WTC11 (cell line): ENCODE measurements at regions not wholly inside any gene's neighbourhood (a gene's known extent, or its start where the extent isn't known, plus 50 kb on each side); places are given as distances from the start of the nearest gene placed in this dataset.

Experiments
- ATAC-seq: fragments of 200-7000 bp; cut with Tn5 transposase; 2 replicates; pipeline ENCODE4 v1.10.0; 2021; ENCODE audit warnings: mild to moderate bottlenecking, moderate library complexity
- CTCF ChIA-PET: fragments of 300-600 bp; sonication (Branson Sonifier 250); formaldehyde crosslinking; loops from one replicate; lab custom pipeline; 2021; ENCODE audit warnings: antibody characterized with exemption; lab: Charles Lee
- POLR2A ChIA-PET: fragments of 350-600 bp; sonication (Branson Sonifier 250); formaldehyde crosslinking; loops from one replicate; lab custom pipeline; 2021; ENCODE audit warnings: antibody characterized with exemption; lab: Charles Lee
- DNase-seq: peaks from one replicate; pipeline ENCODE4 v3.0.0; 2021; ENCODE audit warnings: low spot score
- H3K27ac Mint-ChIP-seq: 2 replicates; pipeline ENCODE4 v1.8.0; 2021; ENCODE audit warnings: mixed read lengths
- H3K27me3 Mint-ChIP-seq: 2 replicates; pipeline ENCODE4 v1.8.0; 2021; ENCODE audit warnings: low read depth, mild to moderate bottlenecking, moderate library complexity, mixed read lengths
- H3K36me3 Mint-ChIP-seq: 2 replicates; pipeline ENCODE4 v1.8.0; 2021; ENCODE audit warnings: mixed read lengths
- H3K4me1 Mint-ChIP-seq: 2 replicates; pipeline ENCODE4 v1.8.0; 2022; ENCODE audit warnings: mixed read lengths
- H3K4me3 Mint-ChIP-seq: 2 replicates; pipeline ENCODE4 v1.8.0; 2021; ENCODE audit warnings: mild to moderate bottlenecking, moderate library complexity, mixed read lengths
- H3K9me3 Mint-ChIP-seq: 2 replicates; pipeline ENCODE4 v1.8.0; 2021; ENCODE audit warnings: mixed read lengths
- ESRRA ChIP-seq: sonication (generic); formaldehyde crosslinking; IDR thresholded peaks from 2 replicates; pipeline ENCODE4 v1.8.1; 2022; ENCODE audit warnings: mild to moderate bottlenecking, missing genetic modification reagents, borderline replicate concordance
- GABPB1 ChIP-seq: sonication (generic); formaldehyde crosslinking; IDR thresholded peaks from 2 replicates; pipeline ENCODE4 v1.8.1; 2023; ENCODE audit warnings: mild to moderate bottlenecking, missing genetic modification reagents
- MXD4 ChIP-seq: fragments of 250-450 bp; sonication (Bioruptor Pico); IDR thresholded peaks from 2 replicates; pipeline ENCODE4 v1.8.0; 2021; ENCODE audit warnings: mild to moderate bottlenecking, moderate library complexity, borderline replicate concordance
- NFATC4 ChIP-seq: fragments of 250-450 bp; sonication (Bioruptor Pico); IDR thresholded peaks from 2 replicates; pipeline ENCODE4 v1.9.0; 2021; ENCODE audit warnings: mild to moderate bottlenecking
- NFYB ChIP-seq: sonication (generic); formaldehyde crosslinking; conservative IDR thresholded peaks from 2 replicates; pipeline ENCODE4 v1.8.0; 2022; ENCODE audit warnings: low read depth, missing genetic modification reagents
- NR1H2 ChIP-seq: sonication (generic); formaldehyde crosslinking; IDR thresholded peaks from 2 replicates; pipeline ENCODE4 v1.9.0; 2021; ENCODE audit warnings: mild to moderate bottlenecking, moderate library complexity, missing genetic modification reagents
- RORB ChIP-seq: fragments of 250-450 bp; sonication (Bioruptor Pico); IDR thresholded peaks from 2 replicates; pipeline ENCODE4 v1.9.0; 2021; ENCODE audit warnings: mild to moderate bottlenecking
- SOX15 ChIP-seq: fragments of 250-450 bp; sonication (Bioruptor Pico); IDR thresholded peaks from 2 replicates; pipeline ENCODE4 v1.9.0; 2021; ENCODE audit warnings: mild to moderate bottlenecking
- SP1 ChIP-seq: sonication (generic); formaldehyde crosslinking; conservative IDR thresholded peaks from 2 replicates; pipeline ENCODE4 v1.8.1; 2022; ENCODE audit warnings: missing genetic modification reagents
- TEAD1 ChIP-seq: sonication (generic); formaldehyde crosslinking; IDR thresholded peaks from 2 replicates; pipeline ENCODE4 v1.8.0; 2022; ENCODE audit warnings: mild to moderate bottlenecking, missing genetic modification reagents
- TP53 ChIP-seq: sonication (generic); formaldehyde crosslinking; IDR thresholded peaks from 2 replicates; pipeline ENCODE4 v1.8.1; 2023; ENCODE audit warnings: mild to moderate bottlenecking, missing genetic modification reagents
- ZNF121 ChIP-seq: sonication (generic); formaldehyde crosslinking; IDR thresholded peaks from 2 replicates; pipeline ENCODE4 v1.8.0; 2023; ENCODE audit warnings: missing genetic modification reagents
- ZNF396 ChIP-seq: fragments of 250-450 bp; sonication (Bioruptor Pico); IDR thresholded peaks from 2 replicates; pipeline ENCODE4 v1.8.0; 2021; ENCODE audit warnings: mild to moderate bottlenecking, moderate library complexity, borderline replicate concordance
- ZNF671 ChIP-seq: fragments of 250-450 bp; sonication (Bioruptor Pico); IDR thresholded peaks from 2 replicates; pipeline ENCODE4 v1.8.0; 2021; ENCODE audit warnings: mild to moderate bottlenecking
- TF ChIP-seq, protein P1 (sequence below): sonication (generic); formaldehyde crosslinking; IDR thresholded peaks from 2 replicates; pipeline ENCODE4 v1.8.1; 2022; ENCODE audit warnings: mild to moderate bottlenecking, missing genetic modification reagents, moderate library complexity, borderline replicate concordance
- TF ChIP-seq, protein P2 (sequence below): sonication (generic); formaldehyde crosslinking; IDR thresholded peaks from 2 replicates; pipeline ENCODE4 v1.8.1; 2023; ENCODE audit warnings: mild to moderate bottlenecking, missing genetic modification reagents, moderate library complexity
- TF ChIP-seq, protein P3 (sequence below): sonication (generic); formaldehyde crosslinking; IDR thresholded peaks from 2 replicates; pipeline ENCODE4 v1.8.0; 2022; ENCODE audit warnings: mild to moderate bottlenecking, missing genetic modification reagents
- TF ChIP-seq, protein P4 (sequence below): fragments of 250-450 bp; sonication (Bioruptor Pico); IDR thresholded peaks from 2 replicates; pipeline ENCODE4 v1.8.0; 2021; ENCODE audit warnings: mild to moderate bottlenecking
- TF ChIP-seq, protein P5 (sequence below): sonication (generic); formaldehyde crosslinking; IDR thresholded peaks from 2 replicates; pipeline ENCODE4 v1.8.1; 2023; ENCODE audit warnings: mild to moderate bottlenecking, moderate library complexity, missing genetic modification reagents
- TF ChIP-seq, protein P6 (sequence below): fragments of 250-450 bp; sonication (Bioruptor Pico); conservative IDR thresholded peaks from 2 replicates; pipeline ENCODE4 v1.9.0; 2021; ENCODE audit warnings: mild to moderate bottlenecking

DNA sequence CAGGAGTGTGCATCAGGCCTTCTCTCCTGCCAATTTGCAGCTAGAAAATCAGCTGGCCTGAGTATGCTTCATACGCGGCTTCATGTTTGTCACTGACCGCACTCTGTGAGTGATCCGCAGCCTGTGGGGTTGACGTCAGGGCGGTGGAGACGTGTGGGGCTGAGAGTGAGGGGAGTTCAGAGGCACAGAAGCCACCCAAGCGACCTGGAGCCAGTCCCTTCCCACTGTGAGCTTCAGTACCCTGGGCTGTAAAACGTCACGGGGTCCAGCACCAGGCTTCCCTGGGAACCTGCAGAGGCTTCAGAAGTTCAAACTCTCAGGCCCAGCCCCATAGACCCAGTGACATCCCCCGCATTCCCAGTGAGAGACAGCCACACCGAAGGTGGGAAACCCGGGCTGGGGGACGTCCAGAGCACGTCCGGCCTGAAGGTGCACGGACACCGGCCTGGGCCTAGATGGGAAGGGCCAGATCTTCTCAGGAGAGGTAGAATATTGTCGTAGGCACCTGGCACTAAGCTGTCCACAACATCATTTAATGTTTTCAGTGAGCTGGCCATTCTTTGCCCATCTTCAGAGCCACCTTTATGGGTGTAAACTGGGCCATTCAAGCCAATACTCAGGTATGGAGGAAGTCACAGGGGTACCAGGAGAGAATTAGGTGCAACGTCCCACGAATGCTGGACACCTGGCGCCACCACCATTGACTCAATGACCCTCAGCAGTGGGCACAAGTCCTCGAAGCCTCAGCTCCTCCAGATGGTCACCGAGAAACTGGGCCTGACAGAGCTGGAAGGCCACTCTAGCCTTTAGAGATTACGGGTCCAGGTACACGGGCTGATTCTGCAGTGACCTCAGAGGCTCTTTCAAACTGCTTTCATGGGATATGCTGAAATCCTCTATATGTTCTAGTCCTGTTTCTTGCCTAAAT lies 235.6 kb upstream of the MYT1L start (continued):
- TF ChIP-seq NR1H2, result no peak

DNA sequence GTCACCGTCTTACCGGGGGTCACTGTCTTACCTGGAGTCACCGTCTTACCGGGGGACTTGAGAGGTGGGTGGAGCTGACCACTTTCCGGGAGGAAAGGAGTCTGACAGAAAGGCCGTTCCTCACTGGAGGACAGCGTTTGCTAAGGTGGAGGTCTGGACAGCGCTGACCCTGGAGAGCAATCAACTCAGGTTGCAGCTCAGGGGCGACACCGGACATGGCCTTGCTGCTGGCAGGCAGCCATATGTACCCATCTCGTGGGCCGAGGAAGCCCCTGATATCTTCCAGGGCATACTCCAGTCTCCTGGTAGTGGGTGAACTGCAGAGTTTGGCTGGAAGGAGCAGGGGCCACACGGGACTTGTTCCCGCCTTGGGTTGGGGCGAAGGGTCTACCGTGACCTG lies 234.6 kb upstream of the MYT1L start:
- H3K4me3 Mint-ChIP-seq, result no peak overlapping the region
- DNase-seq, result no peak
- no peaks in the 10 kb centered on the region for H3K9me3 Mint-ChIP-seq
- no peaks in the 10 kb centered on the region for H3K27me3 Mint-ChIP-seq
- H3K36me3 Mint-ChIP-seq, result no peaks in the 10 kb centered on the region
- TF ChIP-seq ZNF671 (no peak), SOX15 (CRISPR knock-in tag) (no peak), TEAD1 (CRISPR knock-in tag) (no peak), SP1 (CRISPR knock-in tag) (no peak), ESRRA (CRISPR knock-in tag) (no peak), TP53 (CRISPR knock-in tag) (no peak), RORB (CRISPR knock-in tag) (no peak), MXD4 (CRISPR knock-in tag) (no peak)
- TF ChIP-seq, protein P1, sequence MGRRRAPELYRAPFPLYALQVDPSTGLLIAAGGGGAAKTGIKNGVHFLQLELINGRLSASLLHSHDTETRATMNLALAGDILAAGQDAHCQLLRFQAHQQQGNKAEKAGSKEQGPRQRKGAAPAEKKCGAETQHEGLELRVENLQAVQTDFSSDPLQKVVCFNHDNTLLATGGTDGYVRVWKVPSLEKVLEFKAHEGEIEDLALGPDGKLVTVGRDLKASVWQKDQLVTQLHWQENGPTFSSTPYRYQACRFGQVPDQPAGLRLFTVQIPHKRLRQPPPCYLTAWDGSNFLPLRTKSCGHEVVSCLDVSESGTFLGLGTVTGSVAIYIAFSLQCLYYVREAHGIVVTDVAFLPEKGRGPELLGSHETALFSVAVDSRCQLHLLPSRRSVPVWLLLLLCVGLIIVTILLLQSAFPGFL (CRISPR knock-in tag), result no peak
- TF ChIP-seq, protein P2, sequence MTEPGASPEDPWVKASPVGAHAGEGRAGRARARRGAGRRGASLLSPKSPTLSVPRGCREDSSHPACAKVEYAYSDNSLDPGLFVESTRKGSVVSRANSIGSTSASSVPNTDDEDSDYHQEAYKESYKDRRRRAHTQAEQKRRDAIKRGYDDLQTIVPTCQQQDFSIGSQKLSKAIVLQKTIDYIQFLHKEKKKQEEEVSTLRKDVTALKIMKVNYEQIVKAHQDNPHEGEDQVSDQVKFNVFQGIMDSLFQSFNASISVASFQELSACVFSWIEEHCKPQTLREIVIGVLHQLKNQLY (CRISPR knock-in tag), result no peak
- TF ChIP-seq, protein P3, sequence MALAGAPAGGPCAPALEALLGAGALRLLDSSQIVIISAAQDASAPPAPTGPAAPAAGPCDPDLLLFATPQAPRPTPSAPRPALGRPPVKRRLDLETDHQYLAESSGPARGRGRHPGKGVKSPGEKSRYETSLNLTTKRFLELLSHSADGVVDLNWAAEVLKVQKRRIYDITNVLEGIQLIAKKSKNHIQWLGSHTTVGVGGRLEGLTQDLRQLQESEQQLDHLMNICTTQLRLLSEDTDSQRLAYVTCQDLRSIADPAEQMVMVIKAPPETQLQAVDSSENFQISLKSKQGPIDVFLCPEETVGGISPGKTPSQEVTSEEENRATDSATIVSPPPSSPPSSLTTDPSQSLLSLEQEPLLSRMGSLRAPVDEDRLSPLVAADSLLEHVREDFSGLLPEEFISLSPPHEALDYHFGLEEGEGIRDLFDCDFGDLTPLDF, result no peak
- TF ChIP-seq, protein P4, sequence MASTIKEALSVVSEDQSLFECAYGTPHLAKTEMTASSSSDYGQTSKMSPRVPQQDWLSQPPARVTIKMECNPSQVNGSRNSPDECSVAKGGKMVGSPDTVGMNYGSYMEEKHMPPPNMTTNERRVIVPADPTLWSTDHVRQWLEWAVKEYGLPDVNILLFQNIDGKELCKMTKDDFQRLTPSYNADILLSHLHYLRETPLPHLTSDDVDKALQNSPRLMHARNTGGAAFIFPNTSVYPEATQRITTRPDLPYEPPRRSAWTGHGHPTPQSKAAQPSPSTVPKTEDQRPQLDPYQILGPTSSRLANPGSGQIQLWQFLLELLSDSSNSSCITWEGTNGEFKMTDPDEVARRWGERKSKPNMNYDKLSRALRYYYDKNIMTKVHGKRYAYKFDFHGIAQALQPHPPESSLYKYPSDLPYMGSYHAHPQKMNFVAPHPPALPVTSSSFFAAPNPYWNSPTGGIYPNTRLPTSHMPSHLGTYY (CRISPR knock-in tag), result no peak
- TF ChIP-seq, all 79 proteins: peak for 0
- ChIA-PET CTCF (no interaction called here), POLR2A (no interaction called here)
- ATAC-seq, result no peak
- Mint-ChIP-seq H3K4me1 (peaks cover 21% of the 10 kb centered on the region), H3K27ac (no peak overlapping the region)

DNA sequence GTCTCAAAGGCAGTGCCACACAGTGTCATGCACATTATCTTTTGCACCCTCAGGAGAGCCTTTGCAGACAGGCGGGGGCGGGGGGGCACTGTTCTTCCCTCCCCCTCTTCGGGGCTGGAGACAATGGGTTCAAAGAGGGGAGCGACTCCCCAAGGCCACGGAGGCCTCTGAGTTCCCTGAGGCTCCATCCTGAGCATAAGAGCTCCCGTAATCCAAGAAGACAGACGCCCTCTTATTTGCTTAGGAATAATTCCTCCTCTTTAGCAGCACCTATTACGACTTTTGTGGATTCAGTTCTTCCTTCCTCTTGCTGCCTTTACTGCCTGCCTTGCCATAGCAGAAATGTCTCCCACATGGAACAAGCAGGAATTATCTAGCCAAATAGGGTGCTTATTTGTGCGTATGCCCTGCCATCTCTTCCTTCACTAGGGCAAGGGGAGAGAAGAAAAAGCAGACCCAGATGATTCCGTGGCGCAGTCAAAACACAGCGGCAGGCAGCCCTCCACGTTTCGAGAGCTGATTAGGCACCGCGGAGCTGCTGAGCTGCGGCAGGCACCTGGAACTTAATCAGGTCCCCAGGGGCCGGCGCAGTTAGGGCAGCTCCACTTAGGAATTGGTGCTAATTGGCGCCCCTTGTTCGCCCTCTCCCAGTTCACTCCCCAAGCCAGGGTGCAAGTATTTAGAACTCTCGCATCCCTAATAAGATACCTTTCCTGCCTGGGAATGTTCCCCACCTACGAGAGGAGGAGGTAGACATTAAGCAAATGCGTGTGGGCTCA lies 233.4 kb upstream of the MYT1L start:
- H3K27ac Mint-ChIP-seq, result no peak overlapping the region
- ATAC-seq (peak; percentile 50), DNase-seq (peak; percentile 22)
- no peak overlapping the region for H3K4me3 Mint-ChIP-seq
- no peaks in the 10 kb centered on the region for H3K27me3 Mint-ChIP-seq
- ChIA-PET POLR2A (no interaction called here), CTCF (no interaction called here)
- peaks cover 21% of the 10 kb centered on the region for H3K4me1 Mint-ChIP-seq
- no peaks in the 10 kb centered on the region for H3K9me3 Mint-ChIP-seq
- no peaks in the 10 kb centered on the region for H3K36me3 Mint-ChIP-seq
- TF ChIP-seq NFYB (CRISPR knock-in tag) (no peak), NFATC4 (CRISPR knock-in tag) (no peak), TEAD1 (CRISPR knock-in tag) (no peak), ZNF121 (CRISPR knock-in tag) (no peak), ZNF396 (CRISPR knock-in tag) (no peak), NR1H2 (no peak), GABPB1 (CRISPR knock-in tag) (no peak)
- TF ChIP-seq, protein P3, result no peak
- TF ChIP-seq, protein P5, sequence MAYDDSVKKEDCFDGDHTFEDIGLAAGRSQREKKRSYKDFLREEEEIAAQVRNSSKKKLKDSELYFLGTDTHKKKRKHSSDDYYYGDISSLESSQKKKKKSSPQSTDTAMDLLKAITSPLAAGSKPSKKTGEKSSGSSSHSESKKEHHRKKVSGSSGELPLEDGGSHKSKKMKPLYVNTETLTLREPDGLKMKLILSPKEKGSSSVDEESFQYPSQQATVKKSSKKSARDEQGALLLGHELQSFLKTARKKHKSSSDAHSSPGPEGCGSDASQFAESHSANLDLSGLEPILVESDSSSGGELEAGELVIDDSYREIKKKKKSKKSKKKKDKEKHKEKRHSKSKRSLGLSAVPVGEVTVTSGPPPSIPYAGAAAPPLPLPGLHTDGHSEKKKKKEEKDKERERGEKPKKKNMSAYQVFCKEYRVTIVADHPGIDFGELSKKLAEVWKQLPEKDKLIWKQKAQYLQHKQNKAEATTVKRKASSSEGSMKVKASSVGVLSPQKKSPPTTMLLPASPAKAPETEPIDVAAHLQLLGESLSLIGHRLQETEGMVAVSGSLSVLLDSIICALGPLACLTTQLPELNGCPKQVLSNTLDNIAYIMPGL (CRISPR knock-in tag), result no peak
- TF ChIP-seq, protein P6, sequence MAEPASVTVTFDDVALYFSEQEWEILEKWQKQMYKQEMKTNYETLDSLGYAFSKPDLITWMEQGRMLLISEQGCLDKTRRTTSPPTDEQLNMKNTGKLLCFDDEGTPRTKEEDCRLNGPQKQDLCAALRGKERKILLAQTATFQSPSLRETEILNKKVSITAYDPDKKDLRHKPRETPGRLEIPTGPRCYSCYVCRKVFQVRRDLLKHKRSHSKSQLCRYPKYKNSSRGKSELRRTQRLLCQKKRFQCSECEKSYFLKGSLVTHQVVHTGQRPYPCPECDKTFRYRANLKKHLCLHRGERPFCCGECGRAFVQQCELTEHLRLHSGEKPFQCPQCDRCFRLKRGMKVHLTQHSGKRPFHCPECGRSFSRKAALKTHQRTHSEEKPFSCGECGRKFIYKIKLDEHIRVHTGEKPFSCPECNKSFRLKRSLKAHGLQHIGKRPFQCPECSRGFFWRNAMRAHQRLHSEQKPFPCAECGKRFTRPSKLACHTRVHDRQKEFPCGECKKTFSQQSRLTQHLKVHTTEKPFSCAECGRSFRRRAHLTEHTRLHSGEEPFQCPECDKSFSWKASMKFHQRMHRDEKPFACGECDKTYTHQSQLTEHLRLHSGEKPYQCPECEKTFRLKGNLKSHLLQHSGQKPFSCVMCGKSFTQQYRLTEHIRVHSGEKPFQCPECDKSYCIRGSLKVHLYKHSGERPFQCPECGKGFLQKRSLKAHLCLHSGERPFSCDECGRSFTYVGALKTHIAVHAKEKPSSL (CRISPR knock-in tag), result no peak
- TF ChIP-seq, protein P2 (CRISPR knock-in tag), result no peak
